Lower leg skin (tissue), 3 donors: ENCODE measurements at regions not wholly inside any gene's neighbourhood (a gene's known extent, or its start where the extent isn't known, plus 50 kb on each side); places are given as distances from the start of the nearest gene placed in this dataset.

Experiments used
- POLR2A ChIP-seq, 2 donors: fragments of 450-650 bp; IDR thresholded peaks; one replicate each; pipeline ENCODE4 v1.6.1; 2016 to 2017; ENCODE audit warnings: antibody characterized with exemption in 2 of 2, mild to moderate bottlenecking in 1 of 2, moderate library complexity in 1 of 2
- TF ChIP-seq, protein P1 (sequence below), 3 donors: fragments of 450-650 bp; IDR thresholded peaks; one replicate each; pipeline ENCODE4 v1.5.1; 2016; ENCODE audit warnings: antibody characterized with exemption in 3 of 3, mild to moderate bottlenecking in 3 of 3, moderate library complexity in 2 of 3

DNA sequence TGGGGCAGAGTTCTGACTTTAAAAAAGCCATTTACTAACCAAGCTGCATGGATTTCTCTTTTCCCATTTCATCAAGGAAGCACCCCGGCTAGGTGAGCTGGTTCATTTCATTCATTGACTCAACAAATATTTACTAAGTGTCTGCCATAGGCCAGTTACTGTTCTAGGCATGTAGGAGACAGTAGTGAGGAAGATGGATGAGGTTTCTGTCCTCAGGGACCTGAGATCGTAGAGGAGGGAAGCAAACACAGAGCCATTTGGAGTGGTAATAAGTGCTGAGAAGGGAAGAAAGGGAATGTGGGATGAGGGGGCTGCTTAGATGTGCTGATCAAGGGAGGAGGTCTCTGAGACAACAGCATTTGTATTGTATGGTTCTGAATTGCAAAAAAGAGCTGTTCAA lies 120.4 kb downstream of the C9orf152 start:
- TF ChIP-seq, protein P1, sequence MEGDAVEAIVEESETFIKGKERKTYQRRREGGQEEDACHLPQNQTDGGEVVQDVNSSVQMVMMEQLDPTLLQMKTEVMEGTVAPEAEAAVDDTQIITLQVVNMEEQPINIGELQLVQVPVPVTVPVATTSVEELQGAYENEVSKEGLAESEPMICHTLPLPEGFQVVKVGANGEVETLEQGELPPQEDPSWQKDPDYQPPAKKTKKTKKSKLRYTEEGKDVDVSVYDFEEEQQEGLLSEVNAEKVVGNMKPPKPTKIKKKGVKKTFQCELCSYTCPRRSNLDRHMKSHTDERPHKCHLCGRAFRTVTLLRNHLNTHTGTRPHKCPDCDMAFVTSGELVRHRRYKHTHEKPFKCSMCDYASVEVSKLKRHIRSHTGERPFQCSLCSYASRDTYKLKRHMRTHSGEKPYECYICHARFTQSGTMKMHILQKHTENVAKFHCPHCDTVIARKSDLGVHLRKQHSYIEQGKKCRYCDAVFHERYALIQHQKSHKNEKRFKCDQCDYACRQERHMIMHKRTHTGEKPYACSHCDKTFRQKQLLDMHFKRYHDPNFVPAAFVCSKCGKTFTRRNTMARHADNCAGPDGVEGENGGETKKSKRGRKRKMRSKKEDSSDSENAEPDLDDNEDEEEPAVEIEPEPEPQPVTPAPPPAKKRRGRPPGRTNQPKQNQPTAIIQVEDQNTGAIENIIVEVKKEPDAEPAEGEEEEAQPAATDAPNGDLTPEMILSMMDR (IDR thresholded peaks at IDR 0.05), result no peak
- no peak for TF ChIP-seq POLR2A (IDR thresholded peaks at IDR 0.05)
